WTC11 (cell line): ENCODE measurements at regions not wholly inside any gene's neighbourhood (a gene's known extent, or its start where the extent isn't known, plus 50 kb on each side); places are given as distances from the start of the nearest gene placed in this dataset.
A peak's percentile ranks its signal among the peaks of the same experiment; 100 is the strongest.

ENCODE experiments used
- ATAC-seq: fragments of 200-7000 bp; cut with Tn5 transposase; 2 replicates; pipeline ENCODE4 v1.10.0; 2021; ENCODE audit warnings: mild to moderate bottlenecking, moderate library complexity
- CTCF ChIA-PET: fragments of 300-600 bp; sonication (Branson Sonifier 250); formaldehyde crosslinking; loops from one replicate; lab custom pipeline; 2021; ENCODE audit warnings: antibody characterized with exemption; lab: Charles Lee
- POLR2A ChIA-PET: fragments of 350-600 bp; sonication (Branson Sonifier 250); formaldehyde crosslinking; loops from one replicate; lab custom pipeline; 2021; ENCODE audit warnings: antibody characterized with exemption; lab: Charles Lee
- DNase-seq: peaks from one replicate; pipeline ENCODE4 v3.0.0; 2021; ENCODE audit warnings: low spot score
- H3K27ac Mint-ChIP-seq: 2 replicates; pipeline ENCODE4 v1.8.0; 2021; ENCODE audit warnings: mixed read lengths
- H3K27me3 Mint-ChIP-seq: 2 replicates; pipeline ENCODE4 v1.8.0; 2021; ENCODE audit warnings: low read depth, mild to moderate bottlenecking, moderate library complexity, mixed read lengths
- H3K36me3 Mint-ChIP-seq: 2 replicates; pipeline ENCODE4 v1.8.0; 2021; ENCODE audit warnings: mixed read lengths
- H3K4me1 Mint-ChIP-seq: 2 replicates; pipeline ENCODE4 v1.8.0; 2022; ENCODE audit warnings: mixed read lengths
- H3K4me3 Mint-ChIP-seq: 2 replicates; pipeline ENCODE4 v1.8.0; 2021; ENCODE audit warnings: mild to moderate bottlenecking, moderate library complexity, mixed read lengths
- H3K9me3 Mint-ChIP-seq: 2 replicates; pipeline ENCODE4 v1.8.0; 2021; ENCODE audit warnings: mixed read lengths
- ATF2 ChIP-seq: sonication (generic); formaldehyde crosslinking; IDR thresholded peaks from 2 replicates; pipeline ENCODE4 v1.8.1; 2022; ENCODE audit warnings: low read depth, missing genetic modification reagents, borderline replicate concordance
- ATF3 ChIP-seq: sonication (generic); formaldehyde crosslinking; conservative IDR thresholded peaks from 2 replicates; pipeline ENCODE4 v1.8.1; 2022; ENCODE audit warnings: mild to moderate bottlenecking, missing genetic modification reagents
- CREB1 ChIP-seq: sonication (generic); formaldehyde crosslinking; IDR thresholded peaks from 2 replicates; pipeline ENCODE4 v1.8.0; 2023; ENCODE audit warnings: mild to moderate bottlenecking, missing genetic modification reagents
- CREM ChIP-seq: sonication (generic); formaldehyde crosslinking; IDR thresholded peaks from 2 replicates; pipeline ENCODE4 v1.8.1; 2022; ENCODE audit warnings: mild to moderate bottlenecking, missing genetic modification reagents, moderate library complexity
- E2F1 ChIP-seq: sonication (generic); formaldehyde crosslinking; IDR thresholded peaks from 2 replicates; pipeline ENCODE4 v1.8.0; 2022; ENCODE audit warnings: mild to moderate bottlenecking, missing genetic modification reagents
- E2F5 ChIP-seq: sonication (generic); formaldehyde crosslinking; IDR thresholded peaks from 2 replicates; pipeline ENCODE4 v1.8.1; 2022; ENCODE audit warnings: mild to moderate bottlenecking, moderate library complexity, missing genetic modification reagents
- ELF4 ChIP-seq: sonication (generic); formaldehyde crosslinking; IDR thresholded peaks from 2 replicates; pipeline ENCODE4 v1.8.1; 2022; ENCODE audit warnings: low read depth, mild to moderate bottlenecking, moderate library complexity, missing genetic modification reagents
- EMX1 ChIP-seq: fragments of 250-450 bp; sonication (Bioruptor Pico); IDR thresholded peaks from 2 replicates; pipeline ENCODE4 v1.8.0; 2021; ENCODE audit warnings: mild to moderate bottlenecking
- FOXJ3 ChIP-seq: sonication (generic); formaldehyde crosslinking; IDR thresholded peaks from 2 replicates; pipeline ENCODE4 v1.9.0; 2021; ENCODE audit warnings: missing genetic modification reagents, mild to moderate bottlenecking, borderline replicate concordance
- FOXK1 ChIP-seq: sonication (generic); formaldehyde crosslinking; IDR thresholded peaks from 2 replicates; pipeline ENCODE4 v1.8.0; 2022; ENCODE audit warnings: mild to moderate bottlenecking, moderate library complexity, missing genetic modification reagents
- GTF2I ChIP-seq: fragments of 250-450 bp; sonication (Bioruptor Pico); conservative IDR thresholded peaks from 2 replicates; pipeline ENCODE4 v1.4.0; 2021; ENCODE audit warnings: mild to moderate bottlenecking
- IRF2 ChIP-seq: sonication (generic); formaldehyde crosslinking; IDR thresholded peaks from 2 replicates; pipeline ENCODE4 v1.8.0; 2022; ENCODE audit warnings: low read depth, missing genetic modification reagents, borderline replicate concordance
- MAX ChIP-seq: sonication (generic); formaldehyde crosslinking; IDR thresholded peaks from 2 replicates; pipeline ENCODE4 v1.8.0; 2022; ENCODE audit warnings: mild to moderate bottlenecking, missing genetic modification reagents
- MLX ChIP-seq: sonication (generic); formaldehyde crosslinking; IDR thresholded peaks from 2 replicates; pipeline ENCODE4 v1.8.1; 2023; ENCODE audit warnings: mild to moderate bottlenecking, missing genetic modification reagents, moderate library complexity
- MXD4 ChIP-seq: fragments of 250-450 bp; sonication (Bioruptor Pico); IDR thresholded peaks from 2 replicates; pipeline ENCODE4 v1.8.0; 2021; ENCODE audit warnings: mild to moderate bottlenecking, moderate library complexity, borderline replicate concordance
- NFATC4 ChIP-seq: fragments of 250-450 bp; sonication (Bioruptor Pico); IDR thresholded peaks from 2 replicates; pipeline ENCODE4 v1.9.0; 2021; ENCODE audit warnings: mild to moderate bottlenecking
- NR3C1 ChIP-seq: sonication (generic); formaldehyde crosslinking; conservative IDR thresholded peaks from 2 replicates; pipeline ENCODE4 v1.8.1; 2023; ENCODE audit warnings: low read depth, mild to moderate bottlenecking, missing genetic modification reagents
- PRRX2 ChIP-seq: fragments of 250-450 bp; sonication (Bioruptor Pico); IDR thresholded peaks from 2 replicates; pipeline ENCODE4 v1.8.0; 2021; ENCODE audit warnings: mild to moderate bottlenecking
- SMAD4 ChIP-seq: sonication (generic); formaldehyde crosslinking; IDR thresholded peaks from 2 replicates; pipeline ENCODE4 v1.8.0; 2022; ENCODE audit warnings: mild to moderate bottlenecking, missing genetic modification reagents
- TP53 ChIP-seq: sonication (generic); formaldehyde crosslinking; IDR thresholded peaks from 2 replicates; pipeline ENCODE4 v1.8.1; 2023; ENCODE audit warnings: mild to moderate bottlenecking, missing genetic modification reagents
- ZBTB21 ChIP-seq: sonication (generic); formaldehyde crosslinking; IDR thresholded peaks from 2 replicates; pipeline ENCODE4 v1.8.1; 2023; ENCODE audit warnings: mild to moderate bottlenecking, missing genetic modification reagents, borderline replicate concordance
- ZNF121 ChIP-seq: sonication (generic); formaldehyde crosslinking; IDR thresholded peaks from 2 replicates; pipeline ENCODE4 v1.8.0; 2023; ENCODE audit warnings: missing genetic modification reagents
- ZNF232 ChIP-seq: sonication (generic); formaldehyde crosslinking; IDR thresholded peaks from 2 replicates; pipeline ENCODE4 v1.8.0; 2022; ENCODE audit warnings: mild to moderate bottlenecking, missing genetic modification reagents
- ZNF671 ChIP-seq: fragments of 250-450 bp; sonication (Bioruptor Pico); IDR thresholded peaks from 2 replicates; pipeline ENCODE4 v1.8.0; 2021; ENCODE audit warnings: mild to moderate bottlenecking

GRCh38 chr9:84413301-84413700 is 72.7 kb upstream of the SLC28A3 start (continued):
- TF ChIP-seq MAX (CRISPR knock-in tag) (no peak), CREB1 (CRISPR knock-in tag) (no peak)

- TF ChIP-seq IRF2 (CRISPR knock-in tag) (no peak), ZNF232 (no peak), PRRX2 (CRISPR knock-in tag) (no peak), E2F1 (CRISPR knock-in tag) (no peak), CREM (CRISPR knock-in tag) (no peak), MLX (no peak), FOXK1 (CRISPR knock-in tag) (no peak), SMAD4 (no peak), ZBTB21 (CRISPR knock-in tag) (no peak), ATF2 (CRISPR knock-in tag) (no peak), ZNF671 (CRISPR knock-in tag) (no peak), NFATC4 (CRISPR knock-in tag) (no peak), ZNF121 (CRISPR knock-in tag) (no peak), ATF3 (CRISPR knock-in tag) (no peak), GTF2I (CRISPR knock-in tag) (no peak), ELF4 (CRISPR knock-in tag) (no peak)
Observed at GRCh38 chr9:84419031-84419602, 78.6 kb upstream of the SLC28A3 start.

GRCh38 chr9:84424931-84425330 is 84.4 kb upstream of the SLC28A3 start:
- ChIA-PET POLR2A (no interaction called here), CTCF (interaction anchor here (0.7 kb wide), 1 partner anchor 1000 kb away, joined by 3 read pairs; no protein-coding TSS in a partner anchor)
- Mint-ChIP-seq H3K4me3 (no peak overlapping the region), H3K4me1 (no peaks in the 10 kb centered on the region), H3K27ac (no peak overlapping the region), H3K36me3 (peaks cover 19% of the 10 kb centered on the region), H3K27me3 (no peaks in the 10 kb centered on the region; the same call in 1 of the 2 replicates), H3K9me3 (peaks cover 34% of the 10 kb centered on the region)
- DNase-seq (no peak), ATAC-seq (no peak)
- no peak for TF ChIP-seq ZNF232
- no peak for TF ChIP-seq TP53 (CRISPR knock-in tag)
- TF ChIP-seq PRRX2 (CRISPR knock-in tag), result no peak
- no peak for TF ChIP-seq EMX1 (CRISPR knock-in tag)
- no peak for TF ChIP-seq MLX
- no peak for TF ChIP-seq MXD4 (CRISPR knock-in tag)
- no peak for TF ChIP-seq FOXK1 (CRISPR knock-in tag)
- TF ChIP-seq NR3C1 (CRISPR knock-in tag), result no peak
- no peak for TF ChIP-seq FOXJ3 (CRISPR knock-in tag)
- no peak for TF ChIP-seq E2F5

More at GRCh38 chr9:84419031-84419602, 78.6 kb upstream of the SLC28A3 start:
- Mint-ChIP-seq H3K4me1 (no peaks in the 10 kb centered on the region), H3K4me3 (no peak overlapping the region), H3K27me3 (no peaks in the 10 kb centered on the region; the same call in 1 of the 2 replicates), H3K36me3 (peaks cover 14% of the 10 kb centered on the region), H3K27ac (no peak overlapping the region), H3K9me3 (peaks cover 21% of the 10 kb centered on the region)
- DNase-seq (no peak), ATAC-seq (peak; percentile 93)
- ChIA-PET CTCF (interaction anchor here (1.1 to 1.9 kb wide), 3 partner anchors 9 to 22 kb away, joined by 4 to 7 read pairs (median 4); no protein-coding TSS in a partner anchor), POLR2A (no interaction called here)
